ENCODE measurements at regions not wholly inside any gene's neighbourhood (a gene's known extent, or its start where the extent isn't known, plus 50 kb on each side); places are given as distances from the start of the nearest gene placed in this dataset.

DNA sequence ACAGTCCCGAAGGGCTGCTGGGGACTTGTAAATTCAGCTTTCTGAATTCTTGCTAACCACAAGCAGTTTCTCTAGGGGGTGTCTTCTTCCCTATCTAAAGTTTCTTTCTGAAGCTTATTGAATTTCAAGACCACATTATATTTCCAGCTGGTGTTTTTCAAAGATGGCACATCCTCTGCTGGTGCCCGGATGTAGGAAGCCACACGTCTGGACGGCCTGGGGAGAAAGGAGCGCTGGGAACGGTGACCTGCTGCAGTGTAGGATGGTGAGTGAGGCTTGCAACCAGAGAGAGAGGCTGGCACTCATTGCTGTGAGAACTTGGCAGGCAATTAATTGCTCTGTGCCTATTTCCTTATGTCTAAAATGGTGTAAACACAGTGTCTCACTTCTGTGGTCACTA lies 776.4 kb downstream of the TYW1 start:
- no peak for DNase-seq

DNA sequence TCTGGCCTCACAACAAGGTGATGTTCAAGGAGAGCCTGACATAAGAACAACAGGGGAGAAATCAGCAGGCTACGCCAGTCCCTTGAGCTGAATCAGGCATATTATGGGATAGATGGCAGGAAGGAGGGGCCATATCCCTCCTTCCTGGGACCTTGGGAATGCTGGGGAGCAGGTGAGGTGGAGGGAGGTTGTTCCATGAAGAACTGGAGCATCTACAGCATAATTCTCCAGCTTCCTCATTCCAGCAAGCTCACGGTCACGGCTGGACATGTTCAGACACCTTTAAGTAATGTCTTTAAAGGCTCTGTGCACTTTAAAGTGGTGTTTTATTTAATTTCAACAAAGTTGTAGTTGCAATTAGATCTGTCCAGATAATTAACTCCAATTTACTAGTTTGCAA lies 780.5 kb downstream of the TYW1 start:
- no peak for DNase-seq

DNA sequence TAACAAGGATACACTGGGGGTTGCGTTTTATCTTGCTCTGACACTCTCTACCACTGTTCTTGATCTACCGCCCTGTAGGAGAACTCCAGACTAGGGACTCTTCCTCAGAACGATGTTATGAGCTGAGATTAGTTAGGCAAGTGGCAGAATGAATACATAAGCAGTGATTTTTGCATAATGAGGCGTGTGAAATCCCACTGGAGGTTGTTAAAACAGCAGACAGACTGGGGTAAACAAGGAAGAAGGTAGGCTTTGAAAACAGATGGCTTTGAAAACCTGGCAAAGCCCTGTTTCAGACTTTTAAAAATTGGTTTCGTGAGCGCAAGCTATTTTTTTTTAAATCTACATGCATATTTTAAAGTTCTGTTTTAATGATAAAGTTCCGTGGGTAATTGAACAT lies 785.2 kb downstream of the TYW1 start:
- DNase-seq = no peak

DNA sequence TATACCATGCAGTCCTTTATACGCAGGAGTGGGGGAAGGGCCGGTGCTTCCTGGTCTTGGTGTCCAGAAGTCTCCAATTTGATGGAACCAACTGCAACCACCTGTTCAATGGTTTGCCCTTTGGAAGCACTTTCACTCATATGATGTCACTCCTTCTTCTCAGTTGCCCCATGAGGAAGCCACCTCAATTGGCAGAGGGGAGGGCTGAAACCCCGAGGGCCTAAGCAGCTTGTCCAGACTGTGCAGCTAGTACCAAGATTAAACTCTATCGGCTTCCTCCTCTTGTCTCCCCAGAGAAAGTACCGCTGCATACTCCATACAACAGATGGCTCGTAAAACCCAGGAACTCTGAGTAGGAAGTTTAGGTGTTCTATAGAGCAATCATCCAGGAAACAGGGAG lies 789.4 kb downstream of the TYW1 start:
- DNase-seq = no peak

DNA sequence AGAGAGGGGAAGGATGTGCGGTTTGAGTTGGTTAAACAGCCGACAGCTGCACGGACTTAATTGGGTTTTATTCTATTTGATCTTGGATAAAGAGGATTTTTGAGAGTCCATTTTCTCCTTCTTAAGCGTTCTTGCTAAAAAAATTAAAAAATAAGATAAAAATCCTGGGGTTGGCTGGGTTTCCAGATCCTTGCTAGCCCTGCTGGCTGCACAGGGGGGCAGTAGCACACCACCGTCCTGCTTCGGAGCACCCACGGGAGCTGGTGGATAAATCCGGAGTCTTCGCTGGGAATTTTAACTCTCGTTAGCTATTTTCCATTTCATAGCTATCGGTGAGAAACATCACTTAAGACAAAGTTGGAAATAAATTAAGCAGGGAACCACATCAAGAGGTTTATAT lies 792.0 kb downstream of the TYW1 start:
- DNase-seq = no peak

DNA sequence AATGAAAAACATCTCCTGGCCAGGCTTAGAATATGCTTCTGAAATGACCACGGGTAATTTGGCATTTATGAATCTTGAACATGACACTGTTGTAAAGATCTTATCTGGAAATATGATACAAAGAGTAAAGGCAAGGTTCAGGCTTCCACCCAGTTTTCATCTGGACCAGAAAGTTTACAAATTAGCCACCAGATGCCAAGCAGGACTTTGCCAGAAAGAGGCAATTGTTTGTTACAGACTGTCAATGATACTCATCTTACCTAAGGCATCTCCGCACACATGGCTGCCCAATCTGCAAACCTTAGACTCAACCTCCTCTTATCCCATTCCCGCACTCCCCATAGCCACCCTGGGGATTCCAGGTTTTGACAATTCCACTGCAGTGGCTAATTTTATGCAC lies 795.3 kb downstream of the TYW1 start:
- no peak for DNase-seq

DNA sequence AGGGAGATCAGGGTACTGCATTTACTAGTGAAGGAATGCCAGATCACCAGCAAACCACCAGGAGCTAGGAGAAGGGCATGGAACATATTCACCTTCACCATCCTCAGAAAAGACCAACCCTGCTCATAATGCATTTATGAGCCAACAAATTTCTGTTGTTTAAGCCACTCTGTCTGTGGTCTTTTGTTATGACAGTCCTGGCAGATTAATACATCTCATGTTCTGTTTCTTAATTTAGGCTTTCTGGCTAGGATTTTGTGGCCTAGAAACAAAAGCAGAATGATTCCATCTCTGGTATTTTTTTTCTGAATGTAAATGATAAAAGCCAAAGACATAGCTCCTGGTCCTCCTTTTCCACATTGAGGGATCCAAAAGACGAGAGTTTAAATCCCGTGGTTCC lies 797.9 kb downstream of the TYW1 start:
- no peak for DNase-seq

DNA sequence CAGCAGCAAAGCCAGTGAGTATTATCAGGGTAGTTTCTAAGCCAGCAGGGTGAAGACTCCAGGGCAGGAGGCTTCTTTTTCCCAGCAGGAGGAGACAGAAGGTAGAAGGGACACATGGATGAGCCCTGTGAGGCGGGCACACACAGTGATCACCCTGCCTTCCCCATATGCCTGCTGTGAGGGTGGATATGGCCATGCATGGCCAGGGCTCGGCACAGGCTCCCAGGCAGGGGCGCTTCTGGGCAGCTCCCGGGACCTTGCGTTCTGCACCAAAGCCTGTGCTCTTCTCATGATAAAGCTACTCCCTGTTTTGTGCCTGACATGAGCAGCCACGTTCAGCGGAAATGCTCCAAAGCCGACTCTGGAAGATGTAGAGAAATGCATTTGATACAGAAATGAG lies 807.2 kb downstream of the TYW1 start:
- DNase-seq = no peak

DNA sequence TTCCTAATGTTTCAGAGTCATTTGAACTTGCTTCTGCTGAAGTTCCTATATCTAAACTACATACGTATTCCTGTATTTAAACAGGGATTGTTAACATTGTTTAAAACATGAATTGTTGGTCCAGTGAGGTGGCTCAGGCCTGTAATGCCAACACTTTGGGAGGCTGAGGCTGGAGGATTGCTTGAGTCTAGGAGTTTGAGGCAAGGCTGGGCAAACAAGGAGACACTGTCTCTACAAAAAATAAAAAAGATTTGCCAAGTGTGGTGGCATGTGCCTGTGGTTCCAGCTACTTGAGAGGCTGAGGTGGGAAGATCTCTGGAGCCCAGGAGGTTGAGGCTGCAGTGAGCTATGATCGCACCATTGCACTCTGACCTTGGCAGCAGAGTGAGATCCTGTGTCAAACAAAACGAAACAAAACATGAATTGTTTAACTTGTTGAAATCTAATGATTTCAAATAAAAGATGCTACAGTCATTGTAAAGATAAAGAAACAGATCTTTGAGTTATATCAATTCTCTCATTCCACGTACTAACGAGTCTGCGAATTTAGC lies 809.4 kb downstream of the TYW1 start:
- no peak for DNase-seq

DNA sequence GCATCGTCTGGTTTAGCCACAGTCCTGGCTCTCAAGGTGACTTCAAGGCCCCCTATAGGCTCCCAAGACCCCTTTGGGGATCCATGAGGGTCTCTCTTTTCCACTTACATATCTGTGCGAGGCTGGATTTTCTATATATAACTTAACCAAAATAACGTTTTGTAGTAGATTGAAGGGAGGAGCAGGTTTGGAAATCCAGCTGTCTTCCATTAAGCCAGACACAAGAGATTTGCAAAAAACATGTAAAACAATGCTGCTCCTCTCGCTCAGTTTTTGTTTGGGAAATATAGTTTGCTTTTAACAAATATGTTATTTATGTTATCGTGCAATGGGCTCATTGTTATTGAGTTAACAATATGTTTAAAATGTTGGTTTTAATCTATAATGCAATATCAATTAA lies 811.2 kb downstream of the TYW1 start:
- no peak for DNase-seq

DNA sequence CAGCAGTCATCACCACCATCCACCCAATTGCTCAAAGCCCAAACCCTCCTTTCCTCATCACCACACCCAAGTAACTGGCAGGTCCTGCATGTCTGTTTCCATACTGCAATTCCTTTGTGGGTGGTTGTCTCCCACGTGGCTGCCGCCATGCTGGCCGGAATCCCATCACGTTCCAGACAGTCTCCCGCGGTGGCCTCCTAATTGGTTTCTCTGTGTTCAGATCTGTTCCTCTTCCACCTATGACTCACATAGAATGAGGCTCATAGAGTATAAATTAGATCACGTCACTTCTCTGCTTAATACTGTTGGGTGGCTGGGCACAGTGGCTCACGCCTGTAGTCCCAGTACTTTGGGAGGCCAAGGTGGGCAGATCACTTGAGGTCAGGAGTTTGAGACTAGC lies 813.0 kb downstream of the TYW1 start:
- DNase-seq = no peak

DNA sequence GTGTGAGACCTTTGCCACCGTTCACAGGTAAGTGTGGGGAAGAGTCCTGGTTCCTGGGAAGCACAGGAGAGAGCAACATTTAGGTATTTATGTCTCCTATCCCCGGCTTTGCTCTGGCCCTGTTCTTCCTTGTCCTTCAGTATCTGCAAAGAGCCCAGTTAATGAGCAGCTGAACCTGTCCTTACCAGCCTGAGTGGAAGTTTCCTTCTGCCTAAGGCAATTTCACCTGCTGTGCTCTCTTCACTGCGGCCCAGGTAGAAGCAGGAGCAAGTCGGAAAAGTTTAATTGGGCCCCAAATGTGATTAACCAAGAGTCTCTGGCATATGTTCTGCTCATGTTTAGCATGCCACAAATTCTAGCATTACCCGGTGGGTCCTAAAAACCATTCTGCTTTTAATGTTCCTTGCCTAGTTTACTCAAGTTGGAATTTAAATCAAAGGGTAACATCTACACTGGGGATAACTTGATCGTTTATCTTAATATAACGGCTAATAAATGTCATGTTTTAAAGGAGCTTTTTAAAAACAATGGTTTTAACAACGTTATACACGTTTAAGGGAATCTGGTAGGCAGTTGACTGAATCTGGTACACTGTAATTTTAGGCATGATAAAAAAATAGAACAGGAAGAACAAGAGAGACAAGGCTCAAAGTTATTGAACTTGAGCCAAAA lies 817.1 kb downstream of the TYW1 start:
- no peak for DNase-seq

DNA sequence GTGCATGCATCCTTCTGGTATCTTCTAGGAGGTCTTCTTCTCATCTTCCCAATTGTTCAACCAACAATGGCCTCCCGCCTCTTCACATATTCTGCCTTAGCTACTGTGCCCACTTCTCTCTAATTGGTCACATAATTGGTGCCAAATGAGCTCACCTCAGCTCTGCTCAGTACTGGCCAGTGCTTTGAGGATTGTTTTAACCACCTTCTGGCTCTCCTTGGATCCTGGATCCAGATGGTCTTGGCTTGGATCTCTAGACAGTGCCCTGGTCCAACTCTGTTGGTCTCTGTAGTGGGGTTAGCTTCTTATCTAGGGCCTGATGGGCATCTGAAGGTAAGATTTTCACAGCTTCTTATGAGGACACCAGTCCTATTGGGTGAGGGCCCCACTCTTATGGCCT lies 820.8 kb downstream of the TYW1 start:
- no peak for DNase-seq

DNA sequence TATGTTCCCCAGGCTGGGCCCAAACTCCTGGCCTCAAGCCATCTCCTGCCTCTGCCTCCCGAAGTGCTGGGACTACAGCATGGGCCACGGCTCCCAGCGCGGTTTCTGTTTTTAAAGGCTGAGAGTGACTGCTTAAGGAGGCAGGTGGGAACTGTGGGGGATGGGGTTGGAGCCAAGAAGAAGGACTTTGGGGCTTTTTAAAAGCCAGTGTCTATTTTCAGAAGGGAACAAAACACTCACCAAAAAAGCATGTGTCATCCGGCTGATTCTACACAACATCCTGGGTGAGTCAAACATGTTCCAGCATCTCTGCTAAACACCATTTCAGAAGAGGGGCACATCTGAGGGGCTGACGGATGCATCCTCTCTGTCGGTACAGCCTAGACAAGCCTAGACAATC lies 824.5 kb downstream of the TYW1 start:
- no peak for DNase-seq

DNA sequence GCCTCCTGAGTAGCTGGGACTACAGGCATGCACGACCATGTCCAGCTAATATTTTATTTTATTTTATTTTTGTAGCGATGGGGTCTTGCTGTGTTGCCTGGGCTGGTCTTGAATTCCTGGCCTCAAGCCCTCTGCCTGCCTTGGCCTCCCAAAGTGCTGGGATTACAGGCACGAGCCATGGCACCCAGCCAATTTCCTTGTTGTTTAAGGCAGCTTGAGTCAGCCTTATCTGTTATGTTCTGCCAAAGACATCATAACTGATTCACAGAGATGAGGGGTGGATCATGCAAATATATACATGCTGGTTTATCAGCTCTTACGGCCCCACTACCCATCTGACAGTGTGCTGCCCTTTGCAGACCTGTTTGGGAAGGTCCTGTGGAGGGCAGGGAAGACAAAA lies 826.7 kb downstream of the TYW1 start:
- no peak for DNase-seq

DNA sequence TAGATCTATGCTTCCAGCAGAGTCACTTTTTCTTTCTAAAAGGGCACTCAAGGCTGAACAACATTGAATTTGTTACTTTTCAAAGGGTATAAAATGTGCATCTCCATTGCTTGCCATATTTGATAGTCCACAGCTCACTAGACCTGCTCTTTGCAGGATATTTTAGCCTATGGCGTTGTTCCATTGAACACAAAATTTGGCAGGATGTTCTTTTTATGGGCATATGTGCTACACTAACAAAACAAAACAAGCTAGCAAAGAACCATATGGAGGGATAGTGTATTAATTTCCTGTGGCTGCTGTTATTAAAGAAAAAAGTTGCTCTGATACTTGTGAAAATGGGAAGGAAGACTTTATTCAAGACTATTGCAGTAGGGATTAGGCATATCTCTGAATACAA lies 828.7 kb downstream of the TYW1 start:
- no peak for DNase-seq

DNA sequence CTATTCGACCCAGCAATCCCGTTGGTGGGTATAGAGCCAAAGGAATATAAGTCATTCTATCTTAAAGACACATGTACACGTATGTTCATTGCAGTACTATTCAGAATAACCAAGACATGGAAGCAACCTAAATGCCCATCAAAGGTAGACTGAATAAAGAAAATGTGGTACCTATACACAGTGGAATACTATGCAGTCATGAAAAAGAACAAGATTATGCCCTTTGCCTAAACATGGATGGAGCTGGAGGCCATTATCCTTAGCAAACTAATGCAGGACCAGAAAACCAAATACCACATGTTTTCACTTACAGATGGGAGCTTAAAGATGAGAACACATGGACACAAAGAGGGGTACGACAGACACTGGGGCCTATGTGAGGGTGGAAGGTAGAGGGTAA lies 845.3 kb downstream of the TYW1 start:
- no peak for DNase-seq

DNA sequence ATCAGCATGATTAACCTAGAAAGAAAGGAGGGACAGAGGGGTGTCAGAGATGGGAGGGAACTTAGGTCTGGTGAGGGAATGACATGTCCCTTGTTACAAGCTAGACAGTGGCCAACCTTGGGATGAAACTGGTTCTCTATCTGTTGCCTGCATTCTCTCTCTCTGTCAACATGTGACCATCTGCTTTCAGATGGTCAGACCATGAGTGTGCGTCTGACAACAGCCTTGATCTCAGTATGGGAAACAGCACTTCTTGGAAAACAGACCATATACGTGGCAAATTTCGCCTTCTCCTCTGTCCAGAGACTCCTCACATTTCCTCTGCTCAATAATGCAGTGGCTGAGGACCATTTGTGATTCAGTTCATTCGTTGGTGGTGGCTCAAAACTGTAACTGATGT lies 845.9 kb downstream of the TYW1 start:
- DNase-seq = no peak

DNA sequence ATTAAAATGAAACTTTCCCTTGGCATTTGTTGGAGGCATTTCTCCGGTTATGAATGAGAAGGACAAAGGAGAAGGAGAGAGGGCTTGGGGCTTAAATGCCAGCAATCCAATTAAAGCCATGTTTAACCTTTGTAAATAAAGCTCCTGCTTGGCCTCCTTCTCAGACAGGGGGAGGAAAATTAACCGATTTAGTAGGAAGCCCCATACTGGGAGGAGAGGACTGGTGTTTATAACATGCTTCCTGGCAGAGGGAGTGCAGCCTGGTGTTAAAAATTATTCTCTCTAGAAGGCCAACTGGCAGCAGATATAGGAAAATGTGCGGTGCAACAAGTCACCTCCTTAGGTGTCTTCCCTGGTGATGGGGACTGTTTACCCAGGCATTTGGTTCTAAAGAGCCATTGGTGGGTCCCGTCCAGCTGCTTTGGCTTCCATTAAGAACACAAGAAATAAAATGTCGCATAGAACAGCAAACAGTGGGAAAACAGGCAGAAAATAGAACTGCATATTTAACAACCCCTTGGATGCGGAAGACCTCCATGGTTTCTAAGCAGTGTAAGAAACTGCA lies 846.5 kb downstream of the TYW1 start:
- DNase-seq = no peak

DNA sequence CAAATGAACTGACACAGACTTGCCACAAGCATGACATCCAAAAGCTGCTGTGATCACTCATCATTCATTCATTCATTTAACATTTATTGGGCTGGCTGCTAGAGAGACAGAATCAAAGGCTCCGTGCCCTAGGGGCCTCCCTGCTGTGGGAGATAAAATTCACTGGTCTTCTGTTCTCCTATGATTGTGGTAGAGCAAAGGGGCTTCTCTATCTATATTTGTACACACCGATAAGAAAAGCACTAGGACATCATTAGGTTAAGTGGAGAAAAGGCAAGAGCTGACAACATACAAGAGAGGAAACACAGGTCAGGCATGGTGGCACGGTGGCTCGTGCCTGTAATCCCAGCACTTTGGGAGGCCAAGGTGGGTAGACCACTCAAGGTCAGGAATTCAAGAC lies 847.0 kb downstream of the TYW1 start:
- no peak for DNase-seq

DNA sequence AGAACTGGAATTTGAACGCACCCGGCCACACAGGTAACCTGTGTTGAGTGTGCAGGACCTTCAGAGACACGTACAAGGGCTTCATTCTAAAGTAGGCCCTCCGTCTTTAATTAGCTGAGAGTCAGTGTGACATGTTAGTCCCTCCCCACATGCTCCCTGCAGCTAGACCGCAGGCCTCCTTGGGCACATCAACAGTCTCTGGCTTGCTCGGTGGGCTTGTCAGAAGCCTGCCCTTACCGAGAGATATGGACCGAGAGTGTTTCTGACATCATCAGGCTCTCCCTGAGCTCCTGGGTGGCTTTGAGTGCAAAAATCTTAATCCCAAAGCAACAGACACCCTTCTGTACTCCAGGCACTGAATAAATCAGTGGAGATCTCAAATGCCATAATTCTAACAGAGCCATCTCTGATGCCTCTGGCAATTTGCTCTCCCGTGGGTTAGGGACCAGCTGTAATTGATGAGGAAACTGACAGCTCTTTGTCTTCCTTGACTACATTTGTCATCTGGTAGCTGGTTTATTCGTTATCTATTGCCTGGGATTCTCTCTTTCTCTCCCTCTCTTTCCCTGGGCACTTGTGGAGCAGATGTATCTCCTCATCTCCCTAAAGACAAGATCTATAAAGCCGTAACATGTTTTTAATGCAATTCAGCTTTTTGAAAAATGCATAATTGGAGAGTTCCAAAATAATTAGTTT lies 850.6 kb downstream of the TYW1 start:
- no peak for DNase-seq

DNA sequence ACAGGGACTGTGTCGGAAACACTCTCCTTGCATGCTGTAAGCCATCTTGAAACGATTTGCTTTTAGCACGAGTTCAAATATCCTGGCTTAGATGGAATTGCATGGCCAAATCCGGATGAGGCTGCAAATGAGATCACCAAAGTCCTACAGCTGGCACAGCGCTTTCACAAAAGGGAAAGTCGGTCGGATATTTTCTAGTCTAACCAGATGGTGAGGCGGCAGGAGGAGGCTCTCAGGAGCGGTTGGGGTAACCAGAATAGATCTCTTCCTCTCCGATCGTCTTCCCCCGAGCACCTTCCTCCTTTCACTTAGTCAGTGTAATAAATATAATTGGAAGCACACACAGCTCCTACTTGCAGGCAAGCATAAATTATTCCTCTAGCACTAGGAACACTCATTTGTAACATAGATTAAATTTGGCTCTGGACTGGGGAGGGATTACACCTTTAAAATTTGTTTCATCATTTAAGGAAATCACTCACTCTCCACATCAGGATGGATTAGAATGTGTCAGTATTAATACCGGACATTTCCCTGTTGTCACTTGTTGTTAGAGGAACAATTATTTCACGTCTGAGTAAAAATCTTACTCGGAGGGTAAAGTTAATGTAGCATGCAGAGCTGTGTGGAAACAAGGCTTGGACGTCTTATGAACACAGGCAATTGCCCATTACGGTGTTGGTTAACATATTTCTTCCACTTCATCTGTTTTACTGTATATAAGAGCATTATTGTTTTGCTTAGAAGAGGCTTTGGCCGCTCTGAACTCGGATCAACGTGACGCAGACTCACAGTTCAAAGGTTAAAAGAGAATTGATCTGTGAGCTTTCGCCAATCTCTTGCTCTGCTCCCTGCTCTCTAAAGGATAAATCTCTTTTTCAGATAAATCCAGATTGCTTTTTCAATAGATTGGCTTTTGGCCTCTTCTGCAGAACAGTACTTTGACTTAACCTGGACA lies 857.9 kb downstream of the TYW1 start:
- DNase-seq = no peak

DNA sequence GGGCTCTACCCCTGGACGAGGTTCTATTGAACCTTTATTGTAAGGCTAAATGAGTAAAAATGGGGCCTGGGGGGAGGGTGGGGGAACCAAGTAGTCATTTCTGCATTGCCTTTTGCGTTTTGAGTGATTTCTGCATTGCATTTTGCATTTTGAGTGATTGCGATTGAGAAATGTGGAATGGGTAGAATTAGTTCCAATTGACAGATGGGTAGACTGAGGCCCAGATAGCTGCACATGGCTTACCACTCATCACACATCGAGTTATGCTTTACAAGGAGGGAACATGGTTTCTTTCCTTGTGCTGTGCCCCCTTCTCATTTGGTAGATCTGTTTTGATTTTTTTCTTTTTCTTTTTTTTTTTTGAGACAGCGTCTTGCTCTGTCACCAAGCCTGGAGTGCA lies 858.7 kb downstream of the TYW1 start:
- no peak for DNase-seq

All from stimulated activated CD4-positive, alpha-beta T cell treated with anti-CD3 and anti-CD28 coated beads, Interleukin-15, amount 100 ng/mL, for 24 hours (primary cell).